ENCODE measurements at regions not wholly inside any gene's neighbourhood (a gene's known extent, or its start where the extent isn't known, plus 50 kb on each side); places are given as distances from the start of the nearest gene placed in this dataset.

GRCh38 chr6:48755315-48755714 lies 644.3 kb upstream of the PTCHD4 start:
- 73% methylated on average over 3 of the region's 3 CpGs for WGBS
- Histone ChIP-seq H3K27me3 (replicated peaks; ENCODE audit: insufficient read depth) (no peaks in the 10 kb centered on the region), H3K36me3 (no peaks in the 10 kb centered on the region), H3K27ac (no peak overlapping the region), H3K4me3 (no peak overlapping the region), H3K4me1 (replicated peaks) (no peaks in the 10 kb centered on the region), H3K9me3 (no peaks in the 10 kb centered on the region)
- TF ChIP-seq CTCF (IDR thresholded peaks at IDR 0.05) (no peak), POLR2A (IDR thresholded peaks at IDR 0.05) (no peak), POLR2AphosphoS5 (IDR thresholded peaks at IDR 0.05) (no peak)
- intact Hi-C loops (cut with DNase I), result no loop called here
- DNase-seq (ENCODE audit: low spot score), result no peak

GRCh38 chr6:48754641-48755040 lies 643.6 kb upstream of the PTCHD4 start:
- H3K36me3 ChIP-seq, result no peaks in the 10 kb centered on the region
- DNase-seq (ENCODE audit: low spot score), result no peak
- intact Hi-C loops (cut with DNase I), result no loop called here
- no peak overlapping the region for H3K27ac ChIP-seq
- no peaks in the 10 kb centered on the region for H3K27me3 ChIP-seq (replicated peaks; ENCODE audit: insufficient read depth)
- no peaks in the 10 kb centered on the region for H3K9me3 ChIP-seq
- no peak overlapping the region for H3K4me3 ChIP-seq
- WGBS, result 54% methylated on average over 3 of the region's 3 CpGs
- TF ChIP-seq POLR2AphosphoS5 (IDR thresholded peaks at IDR 0.05) (no peak), POLR2A (IDR thresholded peaks at IDR 0.05) (no peak), CTCF (IDR thresholded peaks at IDR 0.05) (no peak)
- no peaks in the 10 kb centered on the region for H3K4me1 ChIP-seq (replicated peaks)

DNA sequence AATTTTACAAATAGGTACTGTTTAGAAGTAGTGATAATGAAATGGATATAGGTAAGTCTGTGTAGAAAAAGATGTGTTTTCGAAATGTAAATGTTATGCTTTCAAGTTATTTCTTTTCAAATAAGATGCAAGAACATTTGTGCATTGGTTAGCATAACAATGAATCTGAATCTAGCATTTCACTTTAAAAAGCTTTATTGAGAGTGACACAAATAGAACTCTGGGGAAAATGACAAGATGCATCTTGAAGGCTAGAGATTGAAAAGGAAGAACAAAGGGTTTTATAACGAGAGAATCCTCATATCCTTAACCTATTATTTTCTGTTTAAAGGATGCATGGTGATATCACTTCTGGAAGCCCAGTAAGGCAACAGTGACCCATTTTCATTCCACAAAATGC lies 639.9 kb upstream of the PTCHD4 start:
- H3K9me3 ChIP-seq, result no peaks in the 10 kb centered on the region
- H3K4me1 ChIP-seq (replicated peaks), result no peaks in the 10 kb centered on the region
- no peak overlapping the region for H3K4me3 ChIP-seq
- no peak for TF ChIP-seq CTCF (IDR thresholded peaks at IDR 0.05)
- TF ChIP-seq POLR2A (IDR thresholded peaks at IDR 0.05), result no peak
- TF ChIP-seq POLR2AphosphoS5 (IDR thresholded peaks at IDR 0.05), result no peak
- 77% methylated on average over 2 of the region's 2 CpGs for whole genome bisulfite sequencing
- H3K27me3 ChIP-seq (replicated peaks; ENCODE audit: insufficient read depth), result no peaks in the 10 kb centered on the region
- H3K27ac ChIP-seq, result no peak overlapping the region
- DNase-seq (ENCODE audit: low spot score), result no peak
- intact Hi-C loops (cut with DNase I), result no loop called here
- H3K36me3 ChIP-seq, result no peaks in the 10 kb centered on the region

DNA sequence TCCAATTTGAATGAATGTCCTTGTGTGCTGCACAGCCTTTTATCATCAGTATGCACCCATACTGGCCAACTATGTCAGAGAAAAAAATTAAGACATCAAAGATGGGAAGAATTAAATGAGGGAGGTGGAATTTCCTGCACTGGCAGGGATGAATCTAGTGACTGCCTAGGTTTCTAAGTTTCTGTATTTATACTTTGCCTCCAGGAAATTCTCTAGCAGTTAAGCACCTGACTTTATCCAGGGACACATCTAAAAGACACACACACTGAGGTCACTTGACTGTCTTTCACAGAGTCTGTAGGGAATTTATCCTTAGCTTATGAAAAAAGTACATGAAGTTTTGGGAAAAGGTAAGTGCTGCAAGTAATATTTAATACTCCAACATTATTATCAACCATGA lies 636.5 kb upstream of the PTCHD4 start:
- intact Hi-C loops (cut with DNase I), result no loop called here
- no peaks in the 10 kb centered on the region for H3K36me3 ChIP-seq
- no peak for TF ChIP-seq POLR2AphosphoS5 (IDR thresholded peaks at IDR 0.05)
- no peak for TF ChIP-seq CTCF (IDR thresholded peaks at IDR 0.05)
- no peak for TF ChIP-seq POLR2A (IDR thresholded peaks at IDR 0.05)
- DNase-seq (ENCODE audit: low spot score), result no peak
- no peaks in the 10 kb centered on the region for H3K4me1 ChIP-seq (replicated peaks)
- H3K4me3 ChIP-seq, result no peak overlapping the region
- H3K9me3 ChIP-seq, result no peaks in the 10 kb centered on the region
- H3K27me3 ChIP-seq (replicated peaks; ENCODE audit: insufficient read depth), result no peaks in the 10 kb centered on the region
- H3K27ac ChIP-seq, result no peak overlapping the region

DNA sequence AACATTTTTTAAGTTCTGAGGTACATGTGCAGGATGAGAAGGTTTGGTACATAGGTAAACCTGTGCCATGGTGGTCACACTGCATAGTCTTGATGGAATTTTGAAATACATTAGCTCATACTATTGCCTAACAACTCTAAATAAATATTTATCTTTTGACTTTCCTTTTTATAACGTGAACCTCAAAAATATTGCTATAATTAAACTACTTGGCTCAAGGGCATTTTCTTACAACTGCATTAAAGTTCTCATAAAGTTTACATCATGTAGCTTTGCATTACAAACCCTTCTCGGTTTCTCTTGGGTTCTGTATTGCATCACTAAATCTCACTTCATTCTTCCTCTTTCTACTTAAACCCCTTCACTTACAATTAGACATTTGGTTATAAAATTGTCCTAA lies 636.0 kb upstream of the PTCHD4 start:
- H3K27me3 ChIP-seq (replicated peaks; ENCODE audit: insufficient read depth), result no peaks in the 10 kb centered on the region
- no peak overlapping the region for H3K27ac ChIP-seq
- DNase-seq (ENCODE audit: low spot score), result no peak
- no peak overlapping the region for H3K4me3 ChIP-seq
- intact Hi-C loops (cut with DNase I), result no loop called here
- WGBS, result 12% methylated on average over 2 of the region's 2 CpGs
- H3K4me1 ChIP-seq (replicated peaks), result no peaks in the 10 kb centered on the region
- H3K9me3 ChIP-seq, result no peaks in the 10 kb centered on the region
- no peaks in the 10 kb centered on the region for H3K36me3 ChIP-seq
- no peak for TF ChIP-seq POLR2A (IDR thresholded peaks at IDR 0.05)
- no peak for TF ChIP-seq POLR2AphosphoS5 (IDR thresholded peaks at IDR 0.05)
- no peak for TF ChIP-seq CTCF (IDR thresholded peaks at IDR 0.05)

All from prostate gland (tissue), 2 donors.